ENCODE measurements at regions not wholly inside any gene's neighbourhood (a gene's known extent, or its start where the extent isn't known, plus 50 kb on each side); places are given as distances from the start of the nearest gene placed in this dataset.

- H3K9me3 Mint-ChIP-seq: no peaks in the 10 kb centered on the region; a peak in 1 of 5 replicates
- H3T11ph ChIP-seq (ENCODE audit: low read length): no peak overlapping the region
- no peak overlapping the region for H3K56ac ChIP-seq (ENCODE audit: insufficient read length, low read depth, low read length)
- no peak overlapping the region for H3K14ac ChIP-seq (ENCODE audit: insufficient read depth, low read length)
- H2AK5ac ChIP-seq (ENCODE audit: insufficient read length, low read length): no peak overlapping the region
- no peak overlapping the region for H2BK5ac ChIP-seq (ENCODE audit: insufficient read length, low read length)
- H3K27me3 Mint-ChIP-seq (ENCODE audit: low read depth): peaks cover 12% of the 10 kb centered on the region
- no peak overlapping the region for H4K8ac ChIP-seq (replicated peaks; ENCODE audit: insufficient read length, low read depth, low read length)
- H3K4me3 Mint-ChIP-seq: no peak overlapping the region
- H4K91ac ChIP-seq (ENCODE audit: insufficient read length, low read depth, low read length): no peak overlapping the region
- no peak overlapping the region for H3K27ac Mint-ChIP-seq
- no peaks in the 10 kb centered on the region for H4K20me1 ChIP-seq (ENCODE audit: control insufficient read depth, insufficient read depth, insufficient read length)
- no peak overlapping the region for H2BK120ac ChIP-seq (ENCODE audit: low read depth, low read length, poor library complexity, severe bottlenecking)
- H3K23ac ChIP-seq (ENCODE audit: insufficient read length, low read depth, low read length): no peak overlapping the region
- no peaks in the 10 kb centered on the region for H3K79me1 ChIP-seq (ENCODE audit: insufficient read depth, low read depth, low read length, poor library complexity, severe bottlenecking)
- no peak overlapping the region for H3K4ac ChIP-seq (ENCODE audit: low read depth, low read length)
- DNase-seq: peak; percentile 12
- H3K4me1 ChIP-seq (ENCODE audit: insufficient read depth, low read length): peaks cover 3% of the 10 kb centered on the region; the same call in 1 of the 2 replicates
- H3K79me2 ChIP-seq (ENCODE audit: insufficient read depth, low read length): no peaks in the 10 kb centered on the region
- H4K5ac ChIP-seq (ENCODE audit: insufficient read length, low read depth, low read length): no peak overlapping the region
- no peak overlapping the region for H2BK15ac ChIP-seq (ENCODE audit: low read depth, low read length)
- WGBS (ENCODE audit: extremely low coverage, insufficient read length, low lambda C conversion rate): no CpG with 5 or more reads among the region's 3 CpGs
- no peaks in the 10 kb centered on the region; the same call in 1 of the 2 replicates for H3K27me3 ChIP-seq (ENCODE audit: insufficient read depth, low read length)
- H2BK12ac ChIP-seq (ENCODE audit: insufficient read length, low read depth, low read length): no peak overlapping the region
- peaks cover 19 to 27% of the 10 kb centered on the region in 2 experiments for H3K4me1 Mint-ChIP-seq
- H3K27ac ChIP-seq (ENCODE audit: insufficient read length, low read depth, low read length): no peak overlapping the region
- H2AFZ ChIP-seq (ENCODE audit: low read length): no peak overlapping the region
- H3K18ac ChIP-seq (ENCODE audit: insufficient read length, low read depth, low read length): no peak overlapping the region
- H3K9ac ChIP-seq (ENCODE audit: extremely low read depth, insufficient read length, low read length): no peak overlapping the region
- H3K36me3 Mint-ChIP-seq (ENCODE audit: insufficient read depth in 1 of 3, low read depth in 3 of 3): no peaks in the 10 kb centered on the region
- H2BK20ac ChIP-seq (ENCODE audit: low read depth, low read length, poor library complexity, severe bottlenecking): no peak overlapping the region
- H3K4me2 ChIP-seq (ENCODE audit: insufficient read depth, insufficient read length, low read length): no peak overlapping the region
- H3K9me3 ChIP-seq (ENCODE audit: control insufficient read depth, low read depth, low read length): no peaks in the 10 kb centered on the region
- TF ChIP-seq CTCF (conservative IDR thresholded peaks at IDR 0.05): no peak
- H3K23me2 ChIP-seq (ENCODE audit: insufficient read length, low read depth, low read length, poor library complexity, severe bottlenecking): no peaks in the 10 kb centered on the region
Measured at GRCh38 chr5:133789428-133789827, 177.1 kb upstream of the FSTL4 start.
